Breast epithelium (tissue), 3 donors: ENCODE measurements at regions not wholly inside any gene's neighbourhood (a gene's known extent, or its start where the extent isn't known, plus 50 kb on each side); places are given as distances from the start of the nearest gene placed in this dataset.

Experiments used
- POLR2A ChIP-seq: fragments of 450-650 bp; IDR thresholded peaks from one replicate; pipeline ENCODE4 v1.6.1; 2016; ENCODE audit warnings: antibody characterized with exemption, mild to moderate bottlenecking, moderate library complexity
- POLR2AphosphoS5 ChIP-seq, 3 donors: sonication (generic); formaldehyde crosslinking; IDR thresholded peaks; one replicate each; pipeline ENCODE4 v1.6.1; 2017; ENCODE audit warnings: antibody characterized with exemption in 3 of 3
- TF ChIP-seq, protein P1 (sequence below), 3 donors: fragments of 450-650 bp; IDR thresholded peaks; one replicate each; pipeline ENCODE4 v1.5.1; 2016 to 2017; ENCODE audit warnings: antibody characterized with exemption in 3 of 3, mild to moderate bottlenecking in 3 of 3, moderate library complexity in 3 of 3

DNA sequence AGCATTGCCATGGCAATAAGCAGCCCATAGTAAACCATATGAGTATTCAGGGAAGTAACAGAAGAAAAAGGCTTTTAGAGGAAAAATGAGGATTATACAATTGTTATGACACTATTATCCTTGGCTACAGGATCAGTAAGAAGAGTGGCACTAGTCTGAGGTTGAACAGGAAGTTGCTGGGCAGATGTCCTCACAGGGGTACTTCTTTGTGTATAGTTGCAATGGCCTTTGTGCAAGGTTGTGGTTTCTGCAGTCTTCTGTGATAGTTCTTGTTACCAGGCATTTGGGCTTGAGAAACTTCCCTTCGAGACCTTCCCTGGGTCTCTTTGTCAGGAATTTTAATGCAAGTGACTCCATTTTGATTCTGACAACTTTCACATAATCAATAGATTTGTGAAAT lies 100.6 kb upstream of the ATP11B start:
- TF ChIP-seq POLR2AphosphoS5 (IDR thresholded peaks at IDR 0.05) (no peak), POLR2A (no peak)
- TF ChIP-seq, protein P1, sequence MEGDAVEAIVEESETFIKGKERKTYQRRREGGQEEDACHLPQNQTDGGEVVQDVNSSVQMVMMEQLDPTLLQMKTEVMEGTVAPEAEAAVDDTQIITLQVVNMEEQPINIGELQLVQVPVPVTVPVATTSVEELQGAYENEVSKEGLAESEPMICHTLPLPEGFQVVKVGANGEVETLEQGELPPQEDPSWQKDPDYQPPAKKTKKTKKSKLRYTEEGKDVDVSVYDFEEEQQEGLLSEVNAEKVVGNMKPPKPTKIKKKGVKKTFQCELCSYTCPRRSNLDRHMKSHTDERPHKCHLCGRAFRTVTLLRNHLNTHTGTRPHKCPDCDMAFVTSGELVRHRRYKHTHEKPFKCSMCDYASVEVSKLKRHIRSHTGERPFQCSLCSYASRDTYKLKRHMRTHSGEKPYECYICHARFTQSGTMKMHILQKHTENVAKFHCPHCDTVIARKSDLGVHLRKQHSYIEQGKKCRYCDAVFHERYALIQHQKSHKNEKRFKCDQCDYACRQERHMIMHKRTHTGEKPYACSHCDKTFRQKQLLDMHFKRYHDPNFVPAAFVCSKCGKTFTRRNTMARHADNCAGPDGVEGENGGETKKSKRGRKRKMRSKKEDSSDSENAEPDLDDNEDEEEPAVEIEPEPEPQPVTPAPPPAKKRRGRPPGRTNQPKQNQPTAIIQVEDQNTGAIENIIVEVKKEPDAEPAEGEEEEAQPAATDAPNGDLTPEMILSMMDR (IDR thresholded peaks at IDR 0.05) = no peak
